Liver (tissue), 3 donors: ENCODE measurements at regions not wholly inside any gene's neighbourhood (a gene's known extent, or its start where the extent isn't known, plus 50 kb on each side); places are given as distances from the start of the nearest gene placed in this dataset.

Experiments used
- ATF3 ChIP-seq: IDR thresholded peaks from 2 replicates; pipeline ENCODE4 v1.6.1; 2016; ENCODE audit warnings: antibody characterized with exemption
- CTCF ChIP-seq: fragments of 150-350 bp; IDR thresholded peaks from 2 replicates; pipeline ENCODE4 v1.5.1; 2017; ENCODE audit warnings: improper control_type of control experiment, low read depth, low read length; ENCODE audit not compliant: missing input control
- FOXA1 ChIP-seq: IDR thresholded peaks from 2 replicates; pipeline ENCODE4 v1.6.1; 2016; ENCODE audit warnings: antibody characterized with exemption
- GABPA ChIP-seq, 2 donors: IDR thresholded peaks in 1 of 2; conservative IDR thresholded peaks in 1 of 2; 2 replicates each; pipeline ENCODE4 v1.6.1; 2016; ENCODE audit warnings: antibody characterized with exemption in 2 of 2, mild to moderate bottlenecking in 1 of 2, moderate library complexity in 1 of 2
- JUND ChIP-seq, 2 donors: IDR thresholded peaks; 2 replicates each; pipeline ENCODE4 v1.6.1; 2016; ENCODE audit warnings: antibody characterized with exemption in 2 of 2
- RAD21 ChIP-seq, 2 donors: IDR thresholded peaks; 2 replicates each; pipeline ENCODE4 v1.6.1; 2016; ENCODE audit warnings: antibody characterized with exemption in 2 of 2, mild to moderate bottlenecking in 2 of 2
- SP1 ChIP-seq: IDR thresholded peaks from 2 replicates; pipeline ENCODE4 v1.6.1; 2018; ENCODE audit warnings: antibody characterized with exemption, mild to moderate bottlenecking
- TAF1 ChIP-seq: conservative IDR thresholded peaks from 2 replicates; pipeline ENCODE4 v1.6.1; 2016; ENCODE audit warnings: antibody characterized with exemption, mild to moderate bottlenecking
- YY1 ChIP-seq: IDR thresholded peaks from 2 replicates; pipeline ENCODE4 v1.6.1; 2016; ENCODE audit warnings: antibody characterized with exemption, mild to moderate bottlenecking
- TF ChIP-seq, protein P1 (sequence below): IDR thresholded peaks from 2 replicates; pipeline ENCODE4 v1.6.1; 2016; ENCODE audit warnings: antibody characterized with exemption, mild to moderate bottlenecking
- TF ChIP-seq, protein P2 (sequence below): IDR thresholded peaks from 2 replicates; pipeline ENCODE4 v1.6.1; 2016; ENCODE audit warnings: antibody characterized with exemption
- donor health status: healthy.
- donor health status: healthy.

- TF ChIP-seq CTCF = no peak
- TF ChIP-seq, protein P1, sequence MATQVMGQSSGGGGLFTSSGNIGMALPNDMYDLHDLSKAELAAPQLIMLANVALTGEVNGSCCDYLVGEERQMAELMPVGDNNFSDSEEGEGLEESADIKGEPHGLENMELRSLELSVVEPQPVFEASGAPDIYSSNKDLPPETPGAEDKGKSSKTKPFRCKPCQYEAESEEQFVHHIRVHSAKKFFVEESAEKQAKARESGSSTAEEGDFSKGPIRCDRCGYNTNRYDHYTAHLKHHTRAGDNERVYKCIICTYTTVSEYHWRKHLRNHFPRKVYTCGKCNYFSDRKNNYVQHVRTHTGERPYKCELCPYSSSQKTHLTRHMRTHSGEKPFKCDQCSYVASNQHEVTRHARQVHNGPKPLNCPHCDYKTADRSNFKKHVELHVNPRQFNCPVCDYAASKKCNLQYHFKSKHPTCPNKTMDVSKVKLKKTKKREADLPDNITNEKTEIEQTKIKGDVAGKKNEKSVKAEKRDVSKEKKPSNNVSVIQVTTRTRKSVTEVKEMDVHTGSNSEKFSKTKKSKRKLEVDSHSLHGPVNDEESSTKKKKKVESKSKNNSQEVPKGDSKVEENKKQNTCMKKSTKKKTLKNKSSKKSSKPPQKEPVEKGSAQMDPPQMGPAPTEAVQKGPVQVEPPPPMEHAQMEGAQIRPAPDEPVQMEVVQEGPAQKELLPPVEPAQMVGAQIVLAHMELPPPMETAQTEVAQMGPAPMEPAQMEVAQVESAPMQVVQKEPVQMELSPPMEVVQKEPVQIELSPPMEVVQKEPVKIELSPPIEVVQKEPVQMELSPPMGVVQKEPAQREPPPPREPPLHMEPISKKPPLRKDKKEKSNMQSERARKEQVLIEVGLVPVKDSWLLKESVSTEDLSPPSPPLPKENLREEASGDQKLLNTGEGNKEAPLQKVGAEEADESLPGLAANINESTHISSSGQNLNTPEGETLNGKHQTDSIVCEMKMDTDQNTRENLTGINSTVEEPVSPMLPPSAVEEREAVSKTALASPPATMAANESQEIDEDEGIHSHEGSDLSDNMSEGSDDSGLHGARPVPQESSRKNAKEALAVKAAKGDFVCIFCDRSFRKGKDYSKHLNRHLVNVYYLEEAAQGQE = no peak
- no peak for TF ChIP-seq YY1
- TF ChIP-seq SP1 = no peak
- no peak for TF ChIP-seq TAF1
- no peak for TF ChIP-seq JUND (IDR thresholded peaks at IDR 0.05)
- TF ChIP-seq, protein P2, sequence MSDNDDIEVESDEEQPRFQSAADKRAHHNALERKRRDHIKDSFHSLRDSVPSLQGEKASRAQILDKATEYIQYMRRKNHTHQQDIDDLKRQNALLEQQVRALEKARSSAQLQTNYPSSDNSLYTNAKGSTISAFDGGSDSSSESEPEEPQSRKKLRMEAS = no peak
- TF ChIP-seq GABPA (IDR thresholded peaks at IDR 0.05 in 1 of 2, conservative IDR thresholded peaks at IDR 0.05 in 1 of 2) = no peak
- no peak for TF ChIP-seq RAD21 (IDR thresholded peaks at IDR 0.05)
- no peak for TF ChIP-seq ATF3
- TF ChIP-seq FOXA1 = no peak
Measured at GRCh38 chr3:23072693-23073092, 130.4 kb upstream of the UBE2E2 start.
